ENCODE measurements at regions not wholly inside any gene's neighbourhood (a gene's known extent, or its start where the extent isn't known, plus 50 kb on each side); places are given as distances from the start of the nearest gene placed in this dataset.

GRCh38 chr6:134117409-134117808, 65.0 kb upstream of the SLC2A12 start:
- peak; percentile 20 for DNase-seq (ENCODE audit: low spot score)

- no peak for DNase-seq (ENCODE audit: low spot score)
Measured at GRCh38 chr6:134115715-134116074, 63.3 kb upstream of the SLC2A12 start.

- DNase-seq (ENCODE audit: low spot score): no peak
Measured at GRCh38 chr6:134114918-134115714, 62.7 kb upstream of the SLC2A12 start.

- DNase-seq (ENCODE audit: low spot score): no peak
Measured at GRCh38 chr6:134114489-134114888, 62.1 kb upstream of the SLC2A12 start.

- DNase-seq (ENCODE audit: low spot score): no peak
Measured at GRCh38 chr6:134111726-134112125, 59.3 kb upstream of the SLC2A12 start.

GRCh38 chr6:134111062-134111677, 58.7 kb upstream of the SLC2A12 start:
- peak; percentile 76 for DNase-seq (ENCODE audit: low spot score)

- no peak for DNase-seq (ENCODE audit: low spot score)
Measured at GRCh38 chr6:134106702-134107101, 54.3 kb upstream of the SLC2A12 start.

GRCh38 chr6:134105940-134106339, 53.5 kb upstream of the SLC2A12 start:
- DNase-seq (ENCODE audit: low spot score): no peak

GRCh38 chr6:134103006-134103405, 50.6 kb upstream of the SLC2A12 start:
- DNase-seq (ENCODE audit: low spot score): no peak
